ENCODE measurements at regions not wholly inside any gene's neighbourhood (a gene's known extent, or its start where the extent isn't known, plus 50 kb on each side); places are given as distances from the start of the nearest gene placed in this dataset.
A peak's percentile ranks its signal among the peaks of the same experiment; 100 is the strongest.
"Not testable (repeated sequence)": the region's sequence is repeated elsewhere in the genome, so short reads cannot be mapped to it uniquely, and the experiment has no call there.

DNA sequence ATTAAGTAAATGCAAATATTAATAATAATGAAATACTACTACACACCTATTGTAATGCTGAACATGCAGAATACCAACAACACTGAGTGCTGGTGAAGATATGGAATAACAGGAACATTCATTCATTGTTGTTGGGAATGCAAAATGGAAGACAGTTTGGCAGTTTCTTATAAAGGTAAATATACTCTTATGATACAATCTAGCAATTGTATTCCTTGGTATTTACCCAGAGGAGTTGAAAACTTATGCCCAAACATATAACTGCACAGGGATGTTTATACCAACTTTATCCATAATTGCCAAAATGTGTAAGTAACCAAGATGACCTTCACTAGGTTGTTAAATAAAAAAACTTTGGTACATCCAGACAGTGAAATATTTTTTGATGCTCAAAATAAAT, 636.8 kb downstream of the PRR16 start:
- DNase-seq (ENCODE audit: low spot score), result no peak

- no peak for DNase-seq (ENCODE audit: low spot score)
These were observed 641.8 kb downstream of the PRR16 start for GRCh38 chr5:121105921-121106320.

- not testable (repeated sequence) for DNase-seq (ENCODE audit: low spot score)
These were observed 642.9 kb downstream of the PRR16 start for GRCh38 chr5:121106721-121107690.

DNA sequence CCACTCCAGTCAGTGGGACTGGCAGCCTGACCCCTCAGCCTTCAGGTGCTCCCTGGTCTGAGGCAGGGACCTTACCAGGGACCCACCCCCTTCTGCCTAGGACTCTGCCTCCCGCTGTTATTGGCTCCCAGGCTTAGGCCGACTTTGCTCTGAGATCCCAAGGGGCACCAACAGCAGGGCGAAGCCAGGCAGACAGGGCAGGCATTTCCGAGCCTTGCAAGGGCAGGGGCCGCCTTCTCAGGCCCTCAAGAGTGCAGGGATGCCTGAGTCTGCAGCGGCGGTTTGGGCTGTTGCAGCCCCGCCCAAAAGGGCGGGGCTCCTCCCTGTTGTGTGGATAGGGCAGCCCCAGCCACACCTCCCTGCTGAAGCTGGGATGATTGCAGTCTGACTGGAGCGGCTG, 644.6 kb downstream of the PRR16 start:
- no peak for DNase-seq (ENCODE audit: low spot score)

GRCh38 chr5:121109817-121110216, 645.7 kb downstream of the PRR16 start:
- DNase-seq (ENCODE audit: low spot score), result no peak

- no peak for DNase-seq (ENCODE audit: low spot score)
These were observed 657.7 kb downstream of the PRR16 start for GRCh38 chr5:121121786-121122185.

DNA sequence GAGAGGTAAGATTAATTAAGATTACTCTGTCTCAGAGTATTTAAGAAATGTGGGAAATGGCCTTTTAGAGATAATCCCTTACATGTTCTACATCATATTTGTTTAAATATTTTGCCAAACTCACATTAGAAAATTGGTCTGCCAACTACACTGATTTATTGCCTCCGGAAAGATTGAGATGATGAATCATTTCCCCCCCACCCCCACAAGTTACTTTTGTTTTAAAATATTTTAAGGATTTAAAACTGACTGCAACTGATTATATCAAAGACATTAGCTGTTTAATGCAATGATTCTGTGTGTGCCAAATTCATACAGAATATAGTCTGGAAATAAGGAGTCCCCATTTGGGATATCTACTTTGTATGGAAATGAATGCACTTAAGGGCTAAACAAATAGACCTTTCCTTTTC, 674.4 kb downstream of the PRR16 start:
- DNase-seq (ENCODE audit: low spot score), result peak; percentile 1

DNA sequence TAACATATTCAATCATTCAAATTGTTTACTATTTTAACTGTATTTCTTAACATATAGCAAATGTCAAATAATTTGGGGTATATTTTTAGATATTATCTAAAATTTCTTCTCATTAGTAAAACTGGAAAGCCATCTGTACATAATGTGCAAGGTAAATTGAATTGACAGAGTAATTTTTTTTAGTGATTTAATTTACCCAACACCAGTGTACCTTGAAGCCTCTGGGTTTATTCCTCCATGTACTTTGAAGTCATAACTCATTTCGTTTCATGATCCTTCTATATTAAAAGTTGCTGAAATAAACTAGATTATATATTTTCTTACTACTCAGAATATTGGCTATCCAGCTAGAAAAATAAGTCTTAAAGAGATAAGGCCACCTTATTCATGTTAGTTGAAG, 674.9 kb downstream of the PRR16 start:
- DNase-seq (ENCODE audit: low spot score), result no peak

- no peak for DNase-seq (ENCODE audit: low spot score)
These were observed 680.7 kb downstream of the PRR16 start for GRCh38 chr5:121144764-121145163.

DNA sequence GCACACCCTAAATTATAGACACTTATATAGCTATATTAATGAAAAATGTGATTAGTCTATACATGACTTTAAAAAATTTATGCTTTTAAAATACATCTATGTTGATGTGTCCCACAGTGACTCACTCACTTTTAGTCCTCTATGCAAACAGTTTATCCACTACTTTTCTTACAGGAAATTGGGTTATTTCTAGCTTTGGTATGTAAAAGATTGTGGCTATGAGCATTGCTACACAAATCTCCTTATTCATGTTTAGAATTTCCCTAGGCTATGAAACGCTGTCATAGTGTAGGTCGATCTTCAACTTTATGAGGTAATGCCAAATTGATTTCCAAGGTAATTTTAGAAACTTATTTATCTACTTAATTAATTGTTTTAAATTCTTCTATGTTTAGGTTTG, 687.4 kb downstream of the PRR16 start:
- no peak for DNase-seq (ENCODE audit: low spot score)

- no peak for DNase-seq (ENCODE audit: low spot score)
These were observed 688.3 kb downstream of the PRR16 start for GRCh38 chr5:121152411-121152810.

DNA sequence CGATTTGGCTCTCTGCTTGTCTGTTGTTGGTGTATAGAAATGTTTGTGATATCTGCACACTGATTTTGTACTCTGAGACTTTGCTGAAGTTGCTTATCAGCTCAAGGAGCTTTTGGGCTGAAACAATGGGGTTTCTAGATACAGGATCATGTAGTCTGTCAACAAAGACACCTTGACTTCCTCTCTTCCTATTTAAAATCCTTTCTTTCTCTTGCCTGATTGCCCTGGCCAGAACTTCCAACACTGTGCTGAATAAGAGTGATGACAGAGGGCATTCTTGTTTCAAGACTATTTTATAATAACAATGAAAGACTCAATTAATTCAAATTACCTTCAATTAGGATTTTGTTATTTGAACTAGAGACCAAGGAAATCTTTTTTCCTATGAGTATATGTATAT, 692.5 kb downstream of the PRR16 start:
- DNase-seq (ENCODE audit: low spot score), result no peak

- no peak for DNase-seq (ENCODE audit: low spot score)
These were observed 693.2 kb upstream of the FTMT start for GRCh38 chr5:121158451-121158850.

- DNase-seq (ENCODE audit: low spot score), result no peak
These were observed 691.1 kb upstream of the FTMT start for GRCh38 chr5:121160591-121160990.

DNA sequence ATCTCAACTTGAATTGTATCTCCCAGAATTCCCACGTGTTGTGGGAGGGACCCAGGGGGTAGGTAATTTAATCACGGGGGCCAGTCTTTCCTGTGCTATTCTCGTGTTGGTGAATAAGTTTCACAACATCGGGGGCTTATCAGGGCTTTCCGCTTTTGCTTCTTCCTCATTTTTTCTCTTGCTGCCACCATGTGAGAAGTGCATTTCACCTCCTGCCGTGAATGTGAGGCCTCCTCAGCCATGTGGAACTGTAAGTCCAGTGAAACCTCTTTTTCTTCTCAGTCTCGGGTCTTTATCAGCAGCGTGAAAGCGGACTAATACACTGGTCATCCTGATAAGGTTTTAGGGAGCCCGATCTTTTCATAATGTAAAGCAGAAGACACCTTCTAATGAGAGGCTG, 687.0 kb upstream of the FTMT start:
- DNase-seq (ENCODE audit: low spot score), result no peak

DNA sequence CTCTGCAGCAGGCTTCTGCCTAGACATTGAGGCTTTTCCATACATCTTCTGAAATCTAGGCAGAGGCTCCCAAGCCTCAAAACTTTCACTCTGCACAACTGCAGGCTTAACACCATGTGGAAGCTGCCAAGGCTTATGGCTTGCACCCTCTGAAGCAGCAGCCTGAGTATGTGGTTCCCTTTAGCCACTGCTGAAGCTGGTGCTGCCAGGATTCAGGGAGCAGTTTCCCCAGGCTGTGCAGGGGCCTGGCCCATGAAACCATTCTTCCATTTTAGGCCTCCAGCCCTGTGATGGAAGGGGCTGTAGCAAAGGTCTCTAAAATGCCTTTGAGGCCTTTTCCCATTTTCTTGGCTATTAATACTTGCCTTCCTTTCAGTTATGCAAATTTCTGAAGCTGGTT, 680.3 kb upstream of the FTMT start:
- no peak for DNase-seq (ENCODE audit: low spot score)

GRCh38 chr5:121171834-121172233, 679.8 kb upstream of the FTMT start:
- no peak for DNase-seq (ENCODE audit: low spot score)

DNA sequence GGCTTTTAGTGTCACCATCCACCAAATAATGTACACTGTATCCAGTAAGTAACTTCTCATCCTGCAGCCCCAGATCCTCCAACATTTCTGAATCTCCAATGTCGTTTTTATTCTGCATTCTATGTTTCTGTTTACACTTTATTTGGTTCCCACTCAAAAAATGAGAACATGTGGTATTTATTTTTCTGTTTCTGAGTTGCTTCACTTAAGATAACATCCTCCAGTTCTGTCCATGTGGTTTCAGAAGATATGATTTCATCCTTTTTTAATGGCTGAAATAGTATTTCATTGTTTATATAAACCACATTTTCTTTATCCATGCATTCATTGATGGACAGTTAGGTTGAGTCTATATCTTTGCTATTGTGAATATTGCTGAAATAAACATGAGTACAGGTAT, 677.3 kb upstream of the FTMT start:
- no peak for DNase-seq (ENCODE audit: low spot score)

- no peak for DNase-seq (ENCODE audit: low spot score)
These were observed 675.7 kb upstream of the FTMT start for GRCh38 chr5:121175986-121176385.

- no peak for DNase-seq (ENCODE audit: low spot score)
These were observed 668.7 kb upstream of the FTMT start for GRCh38 chr5:121182788-121183490.

DNA sequence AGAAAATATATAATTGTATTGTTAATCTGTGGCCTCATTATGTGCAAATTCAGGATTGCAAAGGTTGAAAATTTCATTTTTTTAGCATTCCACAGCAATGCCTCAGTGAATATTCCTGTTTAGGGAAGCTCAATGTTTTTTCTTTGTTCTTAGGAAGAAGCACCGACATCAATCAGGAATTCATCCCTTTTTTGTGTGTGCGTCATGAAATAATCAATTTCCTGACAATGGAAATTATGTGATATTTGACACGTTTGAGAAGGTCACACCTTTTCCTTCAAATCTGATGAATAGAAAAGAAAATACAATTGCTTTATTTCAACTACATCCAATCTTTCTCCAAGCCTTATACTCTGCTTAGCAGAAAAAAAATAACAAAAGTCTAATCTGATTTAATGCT, 662.8 kb upstream of the FTMT start:
- no peak for DNase-seq (ENCODE audit: low spot score)

DNA sequence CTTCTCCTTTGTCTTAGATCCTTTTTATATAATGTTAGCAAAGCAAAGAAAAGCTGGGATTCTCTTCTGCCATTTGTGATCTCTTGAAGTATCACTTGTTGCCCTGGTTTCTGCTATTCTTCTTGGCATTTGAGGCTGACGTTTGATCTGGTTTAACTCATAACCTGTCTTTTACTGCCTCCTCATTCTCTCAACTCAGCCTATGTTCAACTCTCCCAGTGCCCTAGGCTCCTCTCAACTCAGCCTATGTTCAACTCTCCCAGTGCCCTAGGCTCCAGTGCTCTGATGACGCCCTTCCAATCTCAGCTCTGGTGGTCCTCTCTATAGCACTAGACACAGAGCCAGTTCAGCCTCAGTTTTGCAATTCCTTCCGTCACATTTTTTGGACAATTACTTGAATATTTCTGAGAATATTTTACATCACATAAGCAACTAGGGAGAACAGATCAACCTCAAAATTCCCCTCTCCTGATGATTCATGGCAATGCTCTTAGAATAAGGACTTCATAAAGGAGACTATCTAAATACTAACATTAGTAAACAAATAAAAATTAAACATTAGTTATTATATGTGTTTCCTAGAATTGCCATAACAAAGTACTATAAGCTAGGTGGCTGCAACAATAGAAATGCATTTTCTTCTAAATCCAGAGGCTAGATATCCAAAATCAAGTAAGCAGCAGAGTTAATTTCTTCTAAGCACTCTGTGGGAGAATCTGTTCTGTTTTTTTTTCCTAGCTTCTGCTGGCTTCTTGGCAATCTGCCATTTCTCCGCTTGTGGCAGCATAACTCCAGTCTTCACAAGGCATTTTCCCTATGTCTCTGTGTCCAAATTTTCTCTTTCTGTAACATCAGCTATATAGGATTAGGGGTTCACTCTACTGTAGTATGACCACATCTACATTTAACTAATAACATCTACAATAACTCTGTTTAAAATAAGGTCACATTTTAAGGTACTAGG, 662.1 kb upstream of the FTMT start:
- no peak for DNase-seq (ENCODE audit: low spot score)
